Suppressor macrophage (primary cell): ENCODE measurements at regions not wholly inside any gene's neighbourhood (a gene's known extent, or its start where the extent isn't known, plus 50 kb on each side); places are given as distances from the start of the nearest gene placed in this dataset.
"Not testable (repeated sequence)": the region's sequence is repeated elsewhere in the genome, so short reads cannot be mapped to it uniquely, and the experiment has no call there.

Experiments used
- DNase-seq, 4 experiments: peaks; one replicate each; pipeline ENCODE4 v3.0.0-alpha.2; 2020 to 2022

DNA sequence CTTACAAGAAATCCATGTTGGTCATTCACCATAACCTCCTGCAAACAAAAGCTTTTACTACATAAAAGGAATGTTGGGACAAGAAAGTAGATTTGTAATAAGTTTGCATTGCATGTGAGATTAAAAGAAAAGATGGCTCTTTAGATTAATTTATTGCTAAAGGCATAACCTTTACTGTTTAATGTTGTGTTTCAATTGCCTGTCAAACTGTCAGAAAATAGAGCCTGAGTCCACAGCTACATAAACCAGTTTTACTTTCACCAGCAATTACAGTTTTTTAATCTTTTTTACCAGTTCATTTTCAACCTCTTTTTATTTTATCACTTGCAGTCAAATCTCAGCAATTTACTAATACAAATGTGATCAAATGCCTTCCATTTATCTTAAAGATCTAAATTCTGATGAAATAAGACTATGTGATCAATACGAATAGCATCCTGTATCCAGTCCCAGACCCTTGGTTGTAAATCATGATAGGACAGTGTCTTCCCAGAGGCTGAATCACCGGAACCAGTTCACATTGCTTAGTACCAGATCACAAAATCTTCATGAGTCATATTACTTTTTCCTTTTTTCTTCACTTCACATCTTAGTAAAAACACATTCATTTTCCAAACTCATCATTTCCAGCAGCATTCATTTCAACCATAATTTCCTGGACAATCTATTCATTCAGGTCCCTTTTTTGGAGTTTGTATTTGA lies 95.4 kb upstream of the FRG1 start:
- DNase-seq, result no peak

DNA sequence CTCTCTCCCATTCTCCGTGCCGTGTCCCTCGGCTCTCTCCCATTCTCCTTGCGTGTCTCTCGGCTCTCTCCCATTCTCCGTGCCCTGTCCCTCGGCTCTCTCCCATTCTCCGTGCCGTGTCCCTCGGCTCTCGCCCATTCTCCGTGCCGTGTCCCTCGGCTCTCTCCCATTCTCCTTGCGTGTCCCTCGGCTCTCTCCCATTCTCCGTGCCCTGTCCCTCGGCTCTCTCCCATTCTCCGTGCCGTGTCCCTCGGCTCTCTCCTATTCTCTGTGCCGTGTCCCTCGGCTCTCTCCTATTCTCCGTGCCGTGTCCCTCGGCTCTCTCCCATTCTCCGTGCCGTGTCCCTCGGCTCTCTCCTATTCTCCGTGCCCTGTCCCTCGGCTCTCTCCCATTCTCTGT lies 94.6 kb upstream of the FRG1 start:
- DNase-seq, result not testable (repeated sequence)

DNA sequence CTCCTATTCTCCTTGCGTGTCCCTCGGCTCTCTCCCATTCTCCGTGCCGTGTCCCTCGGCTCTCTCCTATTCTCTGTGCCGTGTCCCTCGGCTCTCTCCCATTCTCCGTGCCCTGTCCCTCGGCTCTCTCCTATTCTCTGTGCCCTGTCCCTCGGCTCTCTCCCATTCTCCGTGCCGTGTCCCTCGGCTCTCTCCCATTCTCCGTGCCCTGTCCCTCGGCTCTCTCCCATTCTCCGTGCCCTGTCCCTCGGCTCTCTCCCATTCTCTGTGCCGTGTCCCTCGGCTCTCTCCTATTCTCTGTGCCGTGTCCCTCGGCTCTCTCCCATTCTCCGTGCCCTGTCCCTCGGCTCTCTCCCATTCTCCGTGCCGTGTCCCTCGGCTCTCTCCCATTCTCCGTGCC lies 94.1 kb upstream of the FRG1 start:
- DNase-seq, result not testable (repeated sequence)

DNA sequence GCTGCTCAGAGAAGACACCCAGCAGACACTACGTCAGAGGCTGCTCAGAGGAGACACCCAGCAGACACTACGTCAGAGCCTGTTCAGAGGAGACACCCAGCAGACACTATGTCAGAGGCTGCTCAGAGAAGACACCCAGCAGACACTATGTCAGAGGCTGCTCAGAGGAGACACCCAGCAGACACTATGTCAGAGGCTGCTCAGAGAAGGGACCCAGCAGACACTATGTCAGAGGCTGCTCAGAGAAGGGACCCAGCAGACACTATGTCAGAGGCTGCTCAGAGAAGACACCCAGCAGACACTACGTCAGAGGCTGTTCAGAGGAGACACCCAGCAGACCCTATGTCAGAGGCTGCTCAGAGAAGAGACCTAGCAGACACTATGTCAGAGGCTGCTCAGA lies 92.0 kb upstream of the FRG1 start:
- DNase-seq, result not testable (repeated sequence)

DNA sequence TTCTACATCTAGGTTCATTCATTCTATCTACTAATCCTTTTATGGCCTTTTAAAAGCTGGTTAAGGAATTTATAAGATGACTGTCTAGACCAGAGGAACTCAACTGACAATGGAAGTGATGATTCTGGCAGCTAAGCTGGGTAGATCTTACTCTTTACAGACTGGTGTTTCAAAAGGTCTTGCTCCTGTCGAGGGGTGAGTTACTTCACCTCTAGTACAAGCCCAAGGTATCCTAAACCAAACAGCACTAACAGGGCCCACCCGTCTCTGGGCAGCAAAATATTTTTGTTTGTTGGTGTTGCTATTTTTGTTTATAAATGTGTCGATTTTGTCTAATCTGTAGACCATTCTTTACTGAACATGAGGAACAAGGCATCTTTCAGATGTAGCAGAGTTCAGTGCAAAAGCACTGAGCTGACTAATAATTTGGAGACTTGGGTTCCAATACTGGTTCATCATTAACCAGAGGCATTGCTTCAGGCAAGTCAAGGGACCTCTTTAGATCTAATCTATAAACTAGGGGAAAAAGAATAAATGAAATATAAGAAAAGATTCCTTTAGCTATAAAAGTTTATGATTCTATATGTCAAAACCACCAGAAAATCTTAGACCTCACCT lies 90.3 kb upstream of the FRG1 start:
- no peak for DNase-seq

DNA sequence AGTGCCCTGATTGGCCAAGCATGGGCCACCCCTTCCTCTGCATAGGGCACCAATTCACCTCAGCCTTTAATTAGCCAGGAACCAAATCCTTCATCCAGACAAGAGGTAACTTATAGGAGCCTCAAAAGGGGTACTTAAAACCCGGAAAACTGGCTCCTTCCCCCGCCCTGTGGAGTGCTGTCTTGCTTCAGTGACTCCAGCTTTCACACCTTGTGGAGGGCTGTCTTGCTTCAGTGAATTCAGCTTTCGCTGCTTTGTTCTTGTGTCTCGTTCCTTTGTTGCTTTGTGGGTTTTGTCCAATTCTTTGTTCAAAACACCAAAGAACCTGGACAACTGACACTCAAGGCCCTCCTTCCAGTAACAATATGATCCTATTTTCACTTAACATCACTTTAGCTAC lies 82.2 kb upstream of the FRG1 start:
- DNase-seq, result no peak

DNA sequence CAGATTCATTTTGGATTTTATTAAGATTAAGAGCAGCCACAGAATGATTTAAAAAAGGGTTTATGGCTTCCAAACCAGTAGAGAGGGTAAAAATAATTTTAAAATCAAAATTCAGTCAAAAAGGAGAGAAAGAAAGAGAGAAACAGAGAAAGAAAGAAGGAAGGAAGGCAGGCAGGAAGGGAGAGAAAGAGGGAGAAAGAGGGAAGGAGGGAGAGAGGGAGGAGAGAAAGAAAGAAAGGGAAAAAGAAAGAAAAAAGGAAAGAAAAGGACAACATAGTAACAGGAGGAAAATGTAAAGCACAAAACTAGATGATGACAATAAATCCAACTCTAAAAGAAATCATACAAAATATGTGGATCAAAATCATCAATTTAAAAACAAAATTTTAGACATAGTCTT lies 79.6 kb upstream of the FRG1 start:
- DNase-seq, result no peak

DNA sequence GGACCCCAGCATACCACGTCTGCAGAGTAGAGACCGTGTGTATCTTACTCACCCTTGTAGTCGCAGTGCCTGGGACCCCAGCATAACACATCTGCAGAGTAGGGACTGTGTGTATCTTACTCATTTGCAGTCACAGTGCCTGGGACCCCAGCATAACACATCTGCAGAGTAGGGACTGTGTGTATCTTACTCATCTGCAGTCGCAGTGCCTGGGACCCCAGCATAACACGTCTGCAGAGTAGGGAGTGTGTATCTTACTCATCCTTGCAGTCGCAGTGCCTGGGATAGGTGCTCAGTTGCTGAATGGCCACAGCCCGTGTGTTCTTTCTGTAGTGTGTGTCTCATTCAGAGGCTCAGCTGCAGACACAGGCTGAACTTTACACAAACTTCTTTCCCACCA lies 71.4 kb upstream of the FRG1 start:
- DNase-seq, result no peak

DNA sequence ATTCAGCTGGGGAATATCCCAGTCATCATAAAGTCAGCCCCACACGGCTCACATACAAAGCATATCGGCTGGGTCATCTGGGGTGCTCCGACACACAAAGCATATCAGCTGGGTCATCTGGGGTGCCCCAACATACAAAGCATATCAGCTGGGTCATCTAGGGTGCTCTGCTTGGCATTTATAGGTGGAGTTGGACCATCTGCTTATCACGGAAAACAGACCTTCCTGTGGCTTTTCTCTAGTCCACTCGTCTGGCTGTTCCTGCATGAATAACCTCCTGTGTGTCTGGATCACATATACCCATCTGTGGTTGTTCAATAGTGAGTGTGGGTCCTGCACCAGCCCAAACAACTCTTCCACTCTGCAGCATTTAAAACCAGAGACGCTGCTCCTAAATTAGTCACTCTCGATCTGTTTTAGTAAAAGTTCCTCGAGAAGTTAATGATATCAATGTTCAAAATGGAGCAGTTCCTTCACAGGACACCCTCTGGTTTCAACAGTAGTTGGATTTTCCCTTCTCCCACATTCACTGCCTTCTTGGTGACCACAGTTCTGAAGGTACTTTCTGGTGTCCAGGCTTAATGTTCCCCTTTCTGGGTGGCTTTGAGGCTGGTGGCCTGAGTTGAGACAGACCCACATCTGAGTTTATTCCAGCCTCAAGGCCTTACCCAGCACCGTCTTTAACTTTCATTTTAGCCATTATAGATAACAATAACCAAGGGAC lies 70.0 kb upstream of the FRG1 start:
- no peak for DNase-seq

DNA sequence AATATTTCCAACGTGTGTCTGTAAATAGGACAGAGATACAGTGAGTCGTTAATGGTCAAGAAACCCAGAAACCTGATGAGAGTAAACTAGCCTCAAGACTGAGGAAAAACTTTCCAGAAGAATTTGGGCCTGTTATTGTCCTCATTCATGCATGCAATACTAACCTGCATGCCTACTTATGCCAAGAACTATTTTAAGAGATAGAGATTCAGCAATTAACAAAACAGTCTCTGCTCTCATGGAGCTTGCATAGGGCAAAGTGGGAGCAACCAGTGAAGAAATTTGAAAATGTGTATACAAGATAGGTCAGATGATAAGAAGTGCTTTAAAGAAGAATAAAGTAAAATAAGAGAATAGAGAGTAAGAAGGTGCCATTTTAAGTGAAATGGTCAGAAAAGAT lies 66.1 kb upstream of the FRG1 start:
- no peak for DNase-seq

DNA sequence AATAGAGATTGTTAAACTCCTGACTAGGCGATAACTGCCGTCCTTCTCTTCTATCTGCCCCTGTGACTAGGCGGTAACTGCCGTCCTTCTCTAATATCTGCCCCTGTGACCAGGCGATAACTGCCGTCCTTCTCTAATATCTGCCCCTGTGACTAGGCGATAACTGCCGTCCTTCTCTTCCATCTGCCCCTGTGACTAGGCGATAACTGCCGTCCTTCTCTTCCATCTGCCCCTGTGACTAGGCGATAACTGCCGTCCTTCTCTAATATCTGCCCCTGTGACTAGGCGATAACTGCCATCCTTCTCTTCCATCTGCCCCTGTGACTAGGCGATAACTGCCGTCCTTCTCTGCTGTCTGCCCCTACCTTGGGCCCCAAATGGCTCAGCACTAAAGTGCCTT lies 59.5 kb upstream of the FRG1 start:
- not testable (repeated sequence) for DNase-seq

DNA sequence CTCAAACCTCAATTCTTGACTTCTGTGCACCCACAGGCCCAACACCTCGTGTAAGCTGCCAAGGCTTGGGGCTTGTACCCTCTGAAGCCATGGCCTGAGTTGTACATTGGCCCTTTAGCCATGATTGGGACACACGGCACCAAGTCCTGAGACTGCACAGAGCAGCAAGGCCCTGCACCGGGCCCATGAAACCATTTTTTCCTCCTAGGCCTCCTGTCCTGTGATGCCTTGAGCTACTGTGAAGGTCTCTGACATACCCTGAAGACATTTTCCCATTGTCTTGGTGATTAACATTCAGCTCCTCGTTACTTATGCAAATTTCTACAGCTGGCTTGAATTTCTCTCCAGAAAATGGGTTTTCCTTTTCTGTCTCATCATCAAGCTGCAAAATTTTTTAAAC lies 52.3 kb upstream of the FRG1 start:
- DNase-seq, result not testable (repeated sequence)
